ENCODE measurements at regions not wholly inside any gene's neighbourhood (a gene's known extent, or its start where the extent isn't known, plus 50 kb on each side); places are given as distances from the start of the nearest gene placed in this dataset.
A peak's percentile ranks its signal among the peaks of the same experiment; 100 is the strongest.

DNA sequence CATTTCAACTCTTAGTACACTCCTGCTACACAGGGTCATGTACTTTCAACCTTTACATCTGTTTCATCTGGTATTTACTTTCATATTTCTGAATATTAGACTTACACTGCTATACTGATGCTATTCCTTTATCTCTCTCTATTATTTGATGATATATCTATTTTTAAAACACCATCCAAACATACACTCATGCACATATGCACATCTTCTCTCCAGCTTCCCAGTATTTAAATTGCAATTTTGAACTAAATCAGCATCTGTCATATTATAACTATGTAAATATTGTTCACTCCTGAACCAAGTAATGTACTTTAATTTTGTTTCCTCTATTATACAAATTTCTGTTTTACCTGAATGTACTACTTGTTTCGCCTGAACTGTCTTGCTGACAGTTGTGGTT, 293.6 kb upstream of the FLRT2 start:
- Histone ChIP-seq H3K9ac (ENCODE audit: low read length in 5 of 5) (no peak overlapping the region), H3K36me3 (ENCODE audit: control insufficient read depth in 5 of 5, insufficient read depth in 5 of 5, low read length in 5 of 5) (no peaks in the 10 kb centered on the region), H3K27ac (ENCODE audit: low read depth, low read length) (no peak overlapping the region), H3K27me3 (ENCODE audit: control insufficient read depth in 5 of 5, insufficient read depth in 4 of 5, low read length in 5 of 5) (no peaks in the 10 kb centered on the region), H3K9me3 (ENCODE audit: control insufficient read depth in 5 of 5, low read length in 5 of 5) (no peaks in the 10 kb centered on the region), H3K4me3 (ENCODE audit: low read depth in 1 of 5, low read length in 5 of 5) (no peak overlapping the region), H3K4me1 (ENCODE audit: control insufficient read depth in 5 of 5, insufficient read depth in 5 of 5, low read length in 5 of 5) (peaks cover 0 to 5% (median 2%) of the 10 kb centered on the region in 5 donors)

DNA sequence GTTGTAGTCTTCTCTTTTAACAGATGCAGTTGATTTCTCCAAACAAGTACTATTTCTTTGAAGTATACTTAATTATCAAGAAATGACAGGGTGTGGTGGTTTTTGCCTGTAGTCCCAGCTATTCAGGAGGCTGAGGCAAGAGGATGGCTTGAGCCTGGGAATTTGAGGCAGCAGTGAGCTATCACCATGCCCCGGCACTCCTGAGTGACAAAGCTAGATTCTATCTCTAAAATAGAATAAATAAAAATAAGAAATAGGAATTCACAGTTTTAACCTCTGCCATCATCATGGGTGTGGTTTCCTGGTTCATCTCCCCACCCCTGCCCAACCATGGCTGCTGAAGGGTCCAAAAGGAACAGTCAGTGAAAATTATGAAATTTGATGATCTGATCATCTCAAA, 290.2 kb upstream of the FLRT2 start:
- Histone ChIP-seq H3K27me3 (ENCODE audit: control insufficient read depth in 5 of 5, insufficient read depth in 4 of 5, low read length in 5 of 5) (peaks cover 0 to 4% (median 0%) of the 10 kb centered on the region in 5 donors), H3K4me1 (ENCODE audit: control insufficient read depth in 5 of 5, insufficient read depth in 5 of 5, low read length in 5 of 5) (peaks cover 0 to 9% (median 2%) of the 10 kb centered on the region in 5 donors), H3K4me3 (ENCODE audit: low read depth in 1 of 5, low read length in 5 of 5) (no peak overlapping the region), H3K27ac (ENCODE audit: low read depth, low read length) (no peak overlapping the region), H3K36me3 (ENCODE audit: control insufficient read depth in 5 of 5, insufficient read depth in 5 of 5, low read length in 5 of 5) (no peaks in the 10 kb centered on the region), H3K9ac (ENCODE audit: low read length in 5 of 5) (no peak overlapping the region), H3K9me3 (ENCODE audit: control insufficient read depth in 5 of 5, low read length in 5 of 5) (no peaks in the 10 kb centered on the region)

DNA sequence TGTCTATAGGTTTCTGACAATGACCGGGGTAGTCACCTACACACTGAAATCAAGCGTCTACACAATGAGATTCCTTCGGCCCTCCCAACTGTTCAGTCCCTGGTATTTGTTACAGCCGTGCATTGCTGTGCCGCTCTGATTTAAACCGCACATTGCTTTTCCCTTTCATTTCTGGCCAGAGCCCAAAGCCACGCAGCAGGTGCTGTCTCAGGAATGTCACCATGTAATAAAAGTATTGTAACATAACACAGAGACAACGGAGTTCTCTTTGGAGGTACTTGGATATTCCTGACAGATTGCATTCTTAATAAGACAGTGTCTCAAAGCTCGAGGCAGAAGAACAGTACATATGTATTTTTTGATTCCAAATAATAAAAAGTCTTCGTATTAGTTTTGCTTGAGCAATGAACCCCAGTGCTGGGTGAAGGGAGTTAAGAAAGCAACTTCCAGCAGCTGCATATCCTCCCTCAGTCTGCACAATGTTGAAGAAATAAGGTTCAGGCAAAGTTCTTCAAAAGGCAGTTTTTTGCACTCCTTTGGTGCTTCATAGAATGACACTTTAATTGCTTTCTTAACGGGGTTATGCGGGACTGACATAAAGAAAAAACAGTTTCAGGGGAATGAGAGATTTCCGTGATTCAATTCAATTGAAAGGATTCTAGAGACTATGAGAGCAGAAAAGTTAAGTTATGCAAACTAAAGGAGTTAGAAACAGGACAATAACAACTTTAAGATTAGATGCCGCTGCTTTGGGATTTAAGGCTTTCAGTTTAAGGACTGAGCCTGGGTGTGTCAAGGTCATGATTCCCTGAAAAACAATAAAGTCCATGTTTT, 288.7 kb upstream of the FLRT2 start:
- no peak overlapping the region for H3K9ac ChIP-seq (ENCODE audit: low read length in 5 of 5)
- H3K9me3 ChIP-seq (ENCODE audit: control insufficient read depth in 5 of 5, low read length in 5 of 5) = no peaks in the 10 kb centered on the region
- no peak overlapping the region for H3K27ac ChIP-seq (ENCODE audit: low read depth, low read length)
- H3K4me3 ChIP-seq (ENCODE audit: low read depth in 1 of 5, low read length in 5 of 5) = peak overlapping the region in 2 of 5 donors; percentile 29 to 34
- peaks cover 0 to 9% (median 2%) of the 10 kb centered on the region in 5 donors for H3K4me1 ChIP-seq (ENCODE audit: control insufficient read depth in 5 of 5, insufficient read depth in 5 of 5, low read length in 5 of 5)
- H3K36me3 ChIP-seq (ENCODE audit: control insufficient read depth in 5 of 5, insufficient read depth in 5 of 5, low read length in 5 of 5) = no peaks in the 10 kb centered on the region
- H3K27me3 ChIP-seq (ENCODE audit: control insufficient read depth in 5 of 5, insufficient read depth in 4 of 5, low read length in 5 of 5) = peaks cover 0 to 4% (median 0%) of the 10 kb centered on the region in 5 donors

DNA sequence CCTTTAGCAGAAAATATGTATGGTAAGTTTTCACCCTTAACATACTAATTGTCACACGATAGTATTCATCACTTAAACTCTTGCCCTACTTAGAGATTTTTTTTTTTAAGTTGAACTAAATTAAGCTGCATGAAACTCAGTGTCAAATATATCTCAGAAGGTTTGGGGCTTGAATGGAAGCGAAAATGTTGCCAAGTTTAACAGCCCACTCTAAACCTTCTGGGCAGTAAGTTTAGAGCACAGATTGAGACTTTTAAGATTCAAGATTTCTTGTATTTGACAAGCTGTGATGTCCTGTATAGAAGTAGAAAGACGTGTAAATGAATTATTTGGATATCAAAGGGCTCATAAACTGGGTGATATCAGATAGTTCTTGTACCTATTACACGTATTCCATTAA, 287.3 kb upstream of the FLRT2 start:
- no peak overlapping the region for H3K9ac ChIP-seq (ENCODE audit: low read length in 5 of 5)
- no peaks in the 10 kb centered on the region for H3K9me3 ChIP-seq (ENCODE audit: control insufficient read depth in 5 of 5, low read length in 5 of 5)
- H3K27ac ChIP-seq (ENCODE audit: low read depth, low read length) = no peak overlapping the region
- H3K36me3 ChIP-seq (ENCODE audit: control insufficient read depth in 5 of 5, insufficient read depth in 5 of 5, low read length in 5 of 5) = no peaks in the 10 kb centered on the region
- H3K4me3 ChIP-seq (ENCODE audit: low read depth in 1 of 5, low read length in 5 of 5) = no peak overlapping the region
- peaks cover 0 to 4% (median 0%) of the 10 kb centered on the region in 5 donors for H3K27me3 ChIP-seq (ENCODE audit: control insufficient read depth in 5 of 5, insufficient read depth in 4 of 5, low read length in 5 of 5)
- H3K4me1 ChIP-seq (ENCODE audit: control insufficient read depth in 5 of 5, insufficient read depth in 5 of 5, low read length in 5 of 5) = peaks cover 0 to 9% (median 2%) of the 10 kb centered on the region in 5 donors

DNA sequence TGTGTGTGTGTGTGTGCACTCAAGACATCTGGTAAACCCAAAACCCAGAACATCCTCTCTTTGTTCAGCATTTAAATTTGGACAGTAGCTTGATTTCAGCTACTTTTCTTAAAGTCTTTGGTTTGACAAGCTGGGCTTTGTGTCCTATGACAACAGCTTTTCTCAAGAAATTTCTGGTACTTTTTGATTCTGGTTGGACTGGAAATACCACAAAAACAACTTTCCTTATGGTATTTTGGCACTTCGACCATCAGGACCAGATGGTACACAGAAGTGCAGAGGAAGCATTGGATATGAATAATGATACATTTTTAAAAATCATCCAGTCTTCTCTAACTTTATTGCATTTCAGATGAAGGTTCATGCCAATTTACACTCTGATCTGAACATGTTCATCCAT, 286.6 kb upstream of the FLRT2 start:
- peaks cover 0 to 4% (median 0%) of the 10 kb centered on the region in 5 donors for H3K27me3 ChIP-seq (ENCODE audit: control insufficient read depth in 5 of 5, insufficient read depth in 4 of 5, low read length in 5 of 5)
- H3K9me3 ChIP-seq (ENCODE audit: control insufficient read depth in 5 of 5, low read length in 5 of 5) = no peaks in the 10 kb centered on the region
- no peak overlapping the region for H3K9ac ChIP-seq (ENCODE audit: low read length in 5 of 5)
- no peak overlapping the region for H3K27ac ChIP-seq (ENCODE audit: low read depth, low read length)
- no peaks in the 10 kb centered on the region for H3K36me3 ChIP-seq (ENCODE audit: control insufficient read depth in 5 of 5, insufficient read depth in 5 of 5, low read length in 5 of 5)
- H3K4me1 ChIP-seq (ENCODE audit: control insufficient read depth in 5 of 5, insufficient read depth in 5 of 5, low read length in 5 of 5) = peaks cover 0 to 9% (median 2%) of the 10 kb centered on the region in 5 donors
- H3K4me3 ChIP-seq (ENCODE audit: low read depth in 1 of 5, low read length in 5 of 5) = no peak overlapping the region

DNA sequence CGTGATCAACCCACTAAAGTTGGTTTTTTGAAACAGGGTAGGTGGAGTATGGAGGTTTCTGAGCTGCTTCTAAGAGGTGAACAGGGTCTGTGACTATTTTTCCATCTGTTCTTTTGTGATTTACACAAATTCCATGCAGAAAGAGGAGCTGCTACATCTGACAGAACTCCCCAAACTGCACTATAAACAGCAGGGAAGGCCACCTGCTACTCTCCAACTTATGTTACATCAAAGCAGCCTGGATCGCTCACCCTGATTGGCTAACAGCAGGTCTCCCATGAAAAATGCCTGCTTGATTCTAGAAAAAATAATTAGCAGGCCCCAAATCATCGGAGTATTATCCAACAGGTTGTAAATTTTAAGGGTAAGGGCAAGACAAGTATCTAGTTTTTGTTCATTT, 282.9 kb upstream of the FLRT2 start:
- peaks cover 0 to 9% (median 3%) of the 10 kb centered on the region in 5 donors for H3K4me1 ChIP-seq (ENCODE audit: control insufficient read depth in 5 of 5, insufficient read depth in 5 of 5, low read length in 5 of 5)
- no peak overlapping the region for H3K9ac ChIP-seq (ENCODE audit: low read length in 5 of 5)
- no peak overlapping the region for H3K27ac ChIP-seq (ENCODE audit: low read depth, low read length)
- H3K27me3 ChIP-seq (ENCODE audit: control insufficient read depth in 5 of 5, insufficient read depth in 4 of 5, low read length in 5 of 5) = peaks cover 0 to 4% (median 0%) of the 10 kb centered on the region in 5 donors
- no peak overlapping the region for H3K4me3 ChIP-seq (ENCODE audit: low read depth in 1 of 5, low read length in 5 of 5)
- H3K9me3 ChIP-seq (ENCODE audit: control insufficient read depth in 5 of 5, low read length in 5 of 5) = no peaks in the 10 kb centered on the region
- no peaks in the 10 kb centered on the region for H3K36me3 ChIP-seq (ENCODE audit: control insufficient read depth in 5 of 5, insufficient read depth in 5 of 5, low read length in 5 of 5)

DNA sequence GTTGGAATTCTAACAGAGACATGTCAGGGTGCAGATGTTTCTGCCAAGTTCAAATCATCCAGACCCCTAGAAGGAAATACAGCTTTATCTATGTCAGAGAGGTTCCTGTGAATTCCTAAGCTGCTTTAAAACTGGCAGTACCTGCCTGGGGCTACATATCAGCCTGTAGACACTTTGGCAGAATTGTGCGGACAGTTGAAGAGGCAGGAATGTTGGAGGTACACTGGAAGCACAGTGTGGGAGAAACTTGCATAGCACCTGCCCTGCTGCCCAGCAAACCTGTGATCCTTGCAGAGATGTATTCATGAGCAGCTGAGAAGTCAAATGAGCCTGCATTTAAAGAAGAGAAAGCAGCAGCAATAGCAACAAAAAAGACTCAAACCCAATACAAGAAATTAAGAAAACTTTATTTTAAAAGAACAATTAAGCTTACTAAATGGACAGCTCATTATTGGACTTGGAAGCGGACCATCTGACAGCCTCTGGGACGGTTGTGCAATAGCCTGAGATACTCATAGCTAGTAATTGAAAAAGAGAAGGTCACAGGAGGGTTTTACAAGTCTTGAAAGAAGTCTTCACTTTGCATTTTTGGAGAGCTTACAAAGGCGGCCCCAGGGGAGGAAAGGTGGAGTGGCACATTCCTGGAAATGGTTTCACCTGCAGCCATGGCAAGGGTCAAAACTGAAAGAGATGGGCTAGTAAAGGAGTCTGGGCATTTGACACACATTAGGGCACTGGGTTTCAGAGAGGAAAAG, 280.9 kb upstream of the FLRT2 start:
- Histone ChIP-seq H3K27ac (ENCODE audit: low read depth, low read length) (no peak overlapping the region), H3K27me3 (ENCODE audit: control insufficient read depth in 5 of 5, insufficient read depth in 4 of 5, low read length in 5 of 5) (no peaks in the 10 kb centered on the region), H3K4me1 (ENCODE audit: control insufficient read depth in 5 of 5, insufficient read depth in 5 of 5, low read length in 5 of 5) (peaks cover 0 to 9% (median 3%) of the 10 kb centered on the region in 5 donors), H3K9ac (ENCODE audit: low read length in 5 of 5) (no peak overlapping the region), H3K4me3 (ENCODE audit: low read depth in 1 of 5, low read length in 5 of 5) (no peak overlapping the region), H3K36me3 (ENCODE audit: control insufficient read depth in 5 of 5, insufficient read depth in 5 of 5, low read length in 5 of 5) (no peaks in the 10 kb centered on the region), H3K9me3 (ENCODE audit: control insufficient read depth in 5 of 5, low read length in 5 of 5) (no peaks in the 10 kb centered on the region)

DNA sequence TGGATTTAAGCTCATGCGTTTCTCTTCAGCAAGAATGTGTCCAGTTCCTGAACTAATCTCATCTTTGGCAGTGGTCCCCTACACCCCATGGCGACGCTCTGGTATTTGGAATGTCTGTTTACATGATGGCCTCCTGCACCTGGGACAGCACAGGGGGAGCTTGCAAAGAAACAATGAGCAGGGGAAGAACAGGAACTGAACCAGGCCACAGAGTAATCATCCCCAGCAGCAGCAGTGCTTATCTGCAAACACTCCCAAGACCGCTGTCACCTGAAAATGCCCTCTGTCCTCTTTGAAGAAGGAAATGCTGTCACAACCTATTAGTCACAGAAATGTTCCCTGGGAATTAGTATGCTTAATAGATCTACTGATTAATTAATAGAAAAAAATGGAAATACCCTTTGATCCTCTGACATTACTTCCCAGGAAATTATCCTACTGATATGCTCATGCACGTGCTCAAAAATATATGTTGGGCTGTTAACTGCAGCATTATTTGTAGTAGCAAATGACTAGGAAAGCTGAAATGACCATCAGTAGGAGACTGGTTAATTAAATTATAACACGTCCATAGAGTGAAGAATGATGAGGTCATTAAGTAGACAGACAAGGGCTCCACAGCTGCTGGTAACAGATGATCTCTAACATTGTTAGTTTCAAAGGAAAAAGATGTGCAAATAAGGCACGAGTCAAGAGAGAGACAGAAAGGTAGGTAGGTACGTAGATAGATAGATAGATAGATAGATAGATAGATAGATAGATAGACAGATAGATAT, 279.3 kb upstream of the FLRT2 start:
- Histone ChIP-seq H3K27ac (ENCODE audit: low read depth, low read length) (no peak overlapping the region), H3K36me3 (ENCODE audit: control insufficient read depth in 5 of 5, insufficient read depth in 5 of 5, low read length in 5 of 5) (no peaks in the 10 kb centered on the region), H3K9me3 (ENCODE audit: control insufficient read depth in 5 of 5, low read length in 5 of 5) (no peaks in the 10 kb centered on the region), H3K9ac (ENCODE audit: low read length in 5 of 5) (no peak overlapping the region), H3K4me1 (ENCODE audit: control insufficient read depth in 5 of 5, insufficient read depth in 5 of 5, low read length in 5 of 5) (peaks cover 0 to 9% (median 3%) of the 10 kb centered on the region in 5 donors), H3K27me3 (ENCODE audit: control insufficient read depth in 5 of 5, insufficient read depth in 4 of 5, low read length in 5 of 5) (no peaks in the 10 kb centered on the region), H3K4me3 (ENCODE audit: low read depth in 1 of 5, low read length in 5 of 5) (no peak overlapping the region)

DNA sequence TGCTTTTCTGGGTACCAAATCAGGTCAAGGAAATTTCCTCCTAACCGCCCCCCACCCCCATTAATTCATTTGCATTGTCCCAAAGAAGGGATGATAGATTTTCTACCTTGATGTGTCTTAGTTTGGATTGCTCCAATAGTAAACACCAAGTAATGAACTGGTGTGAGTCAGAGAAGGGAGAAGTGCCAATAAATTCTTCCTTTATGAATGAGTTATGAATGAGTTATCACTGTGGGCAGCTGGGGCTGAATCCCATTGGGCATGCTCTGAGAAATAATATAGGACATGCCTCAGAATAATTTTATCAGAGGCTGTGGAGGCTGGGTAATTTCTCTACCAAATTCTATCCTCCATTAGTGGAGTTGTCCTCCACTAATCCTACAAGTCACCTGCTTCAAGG, 277.9 kb upstream of the FLRT2 start:
- Histone ChIP-seq H3K9me3 (ENCODE audit: control insufficient read depth in 5 of 5, low read length in 5 of 5) (no peaks in the 10 kb centered on the region), H3K4me3 (ENCODE audit: low read depth in 1 of 5, low read length in 5 of 5) (no peak overlapping the region), H3K9ac (ENCODE audit: low read length in 5 of 5) (no peak overlapping the region)

More for the DNA sequence above, 277.9 kb upstream of the FLRT2 start:
- no peaks in the 10 kb centered on the region for H3K36me3 ChIP-seq (ENCODE audit: control insufficient read depth in 5 of 5, insufficient read depth in 5 of 5, low read length in 5 of 5)
- H3K27me3 ChIP-seq (ENCODE audit: control insufficient read depth in 5 of 5, insufficient read depth in 4 of 5, low read length in 5 of 5) = no peaks in the 10 kb centered on the region
- H3K27ac ChIP-seq (ENCODE audit: low read depth, low read length) = no peak overlapping the region
- peaks cover 0 to 9% (median 3%) of the 10 kb centered on the region in 5 donors for H3K4me1 ChIP-seq (ENCODE audit: control insufficient read depth in 5 of 5, insufficient read depth in 5 of 5, low read length in 5 of 5)
